Neural cell (in vitro differentiated cells): ENCODE measurements at regions not wholly inside any gene's neighbourhood (a gene's known extent, or its start where the extent isn't known, plus 50 kb on each side); places are given as distances from the start of the nearest gene placed in this dataset.

Experiments used
- H2AFZ ChIP-seq: fragments of 200-600, 300-800 bp; sonication (generic), shearing (Covaris generic); 2 replicates; pipeline ENCODE4 v1.6.0; 2014; ENCODE audit warnings: low read depth, mild to moderate bottlenecking, antibody characterized with exemption, low read length, moderate library complexity
- H3F3A ChIP-seq: fragments of 200-600 bp; shearing (Covaris generic); 2 replicates; pipeline ENCODE4 v1.6.1; 2016; ENCODE audit warnings: mild to moderate bottlenecking, moderate library complexity, mixed read lengths, antibody characterized with exemption, low read length; ENCODE audit not compliant: insufficient read depth, poor library complexity, severe bottlenecking
- H3K27ac ChIP-seq: fragments of 200-600, 300-800 bp; sonication (generic), shearing (Covaris generic); 2 replicates; pipeline ENCODE4 v1.5.1; 2014; ENCODE audit warnings: mild to moderate bottlenecking, low read length, moderate library complexity
- H3K27me3 ChIP-seq: fragments of 300-800, 200-600 bp; sonication (generic), shearing (Covaris generic); 2 replicates; pipeline ENCODE4 v1.6.0; 2014; ENCODE audit warnings: mild to moderate bottlenecking, low read depth, low read length, moderate library complexity; ENCODE audit not compliant: insufficient read depth
- H3K36me3 ChIP-seq: fragments of 300-800, 200-600 bp; sonication (generic), shearing (Covaris generic); 2 replicates; pipeline ENCODE4 v1.5.1; 2014; ENCODE audit warnings: mild to moderate bottlenecking, antibody characterized with exemption, low read length, moderate library complexity; ENCODE audit not compliant: insufficient read depth
- H3K4me2 ChIP-seq: fragments of 300-800, 200-600 bp; sonication (generic), shearing (Covaris generic); 2 replicates; pipeline ENCODE4 v1.6.0; 2014; ENCODE audit warnings: mild to moderate bottlenecking, low read length
- H3K4me3 ChIP-seq: fragments of 300-800, 200-600 bp; sonication (generic), shearing (Covaris generic); 2 replicates; pipeline ENCODE4 v1.5.1; 2014; ENCODE audit warnings: mild to moderate bottlenecking, low read length, moderate library complexity
- H3K79me2 ChIP-seq: fragments of 200-600 bp; shearing (Covaris generic); replicated peaks from 2 replicates; pipeline ENCODE4 v1.6.0; 2014; ENCODE audit warnings: mild to moderate bottlenecking, low read length, moderate library complexity; ENCODE audit not compliant: insufficient read depth
- H3K9ac ChIP-seq: fragments of 300-800, 200-600 bp; sonication (generic), shearing (Covaris generic); 2 replicates; pipeline ENCODE4 v1.6.1; 2016; ENCODE audit warnings: mild to moderate bottlenecking, low read length, mixed read lengths
- H3K9me2 ChIP-seq: fragments of 200-600 bp; shearing (Covaris generic); 2 replicates; pipeline ENCODE4 v1.6.1; 2016; ENCODE audit warnings: mild to moderate bottlenecking, low read length, mixed read lengths; ENCODE audit not compliant: insufficient read depth
- H3K9me3 ChIP-seq: fragments of 200-600, 300-800 bp; sonication (generic), shearing (Covaris generic); 2 replicates; pipeline ENCODE4 v1.6.1; 2016; ENCODE audit warnings: mild to moderate bottlenecking, mixed run types, low read length, moderate library complexity, mixed read lengths
- H4K20me1 ChIP-seq: fragments of 200-600 bp; shearing (Covaris generic); 2 replicates; pipeline ENCODE4 v1.6.1; 2016; ENCODE audit warnings: mild to moderate bottlenecking, mixed run types; ENCODE audit not compliant: insufficient read depth
- EP300 ChIP-seq: fragments of 450-650 bp; conservative IDR thresholded peaks from 2 replicates; pipeline ENCODE4 v1.6.1; 2014; ENCODE audit warnings: antibody characterized with exemption, mild to moderate bottlenecking, moderate library complexity; ENCODE audit not compliant: poor library complexity, severe bottlenecking
- EZH2 ChIP-seq: fragments of 200-600, 300-800 bp; shearing (Covaris generic), sonication (generic); IDR thresholded peaks from 2 replicates; pipeline ENCODE4 v1.6.1; 2014; ENCODE audit warnings: antibody characterized with exemption, low read length, borderline replicate concordance, mild to moderate bottlenecking; ENCODE audit not compliant: insufficient read depth, poor library complexity, severe bottlenecking
- MXI1 ChIP-seq: fragments of 450-650 bp; conservative IDR thresholded peaks from 2 replicates; pipeline ENCODE4 v1.6.1; 2014; ENCODE audit warnings: antibody characterized with exemption, mild to moderate bottlenecking; ENCODE audit not compliant: poor library complexity, severe bottlenecking
- POLR2AphosphoS5 ChIP-seq: IDR thresholded peaks from 2 replicates; pipeline ENCODE4 v1.6.1; 2012
- RAD21 ChIP-seq: fragments of 450-650 bp; conservative IDR thresholded peaks from 2 replicates; pipeline ENCODE4 v1.6.1; 2014; ENCODE audit warnings: antibody characterized with exemption, mild to moderate bottlenecking, moderate library complexity
- SMC3 ChIP-seq: fragments of 450-650 bp; conservative IDR thresholded peaks from 2 replicates; pipeline ENCODE4 v1.6.1; 2014; ENCODE audit warnings: antibody characterized with exemption, mild to moderate bottlenecking, moderate library complexity; ENCODE audit not compliant: poor library complexity
- TAF1 ChIP-seq: IDR thresholded peaks from 2 replicates; pipeline ENCODE4 v1.6.1; 2012; ENCODE audit warnings: low read depth
- TF ChIP-seq, protein P1 (sequence below): fragments of 450-650 bp; IDR thresholded peaks from 2 replicates; pipeline ENCODE4 v1.5.1; 2014; ENCODE audit warnings: antibody characterized with exemption, mild to moderate bottlenecking, moderate library complexity; ENCODE audit not compliant: poor library complexity, severe bottlenecking
- TF ChIP-seq, protein P2 (sequence below): IDR thresholded peaks from 2 replicates; pipeline ENCODE4 v1.6.1; 2012; ENCODE audit warnings: borderline replicate concordance

DNA sequence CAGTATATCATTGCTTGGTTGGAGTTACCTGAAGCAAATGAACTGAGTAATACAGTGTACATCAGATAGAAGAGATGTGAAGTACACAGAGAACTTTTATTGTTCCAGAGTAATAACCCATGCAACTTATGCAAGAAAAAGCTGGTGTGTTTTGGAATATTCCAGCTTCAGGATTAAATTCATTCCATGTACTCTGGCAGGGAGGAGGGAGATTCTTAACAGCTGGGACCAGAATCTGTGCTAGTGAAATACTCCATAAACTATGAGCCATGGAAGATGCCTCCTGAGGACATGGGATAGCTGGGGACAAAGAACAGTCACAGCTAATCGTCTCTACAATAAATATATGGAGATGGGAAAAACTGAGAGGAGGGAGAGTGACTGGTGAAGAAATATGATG is 101.6 kb upstream of the OTUD4 start:
- H3K9ac ChIP-seq: no peak overlapping the region
- no peaks in the 10 kb centered on the region for H3K9me2 ChIP-seq
- no peaks in the 10 kb centered on the region for H3K27me3 ChIP-seq
- TF ChIP-seq MXI1 (no peak), EZH2 (no peak), POLR2AphosphoS5 (no peak), RAD21 (no peak), SMC3 (no peak), EP300 (no peak), TAF1 (no peak)
- TF ChIP-seq, protein P1, sequence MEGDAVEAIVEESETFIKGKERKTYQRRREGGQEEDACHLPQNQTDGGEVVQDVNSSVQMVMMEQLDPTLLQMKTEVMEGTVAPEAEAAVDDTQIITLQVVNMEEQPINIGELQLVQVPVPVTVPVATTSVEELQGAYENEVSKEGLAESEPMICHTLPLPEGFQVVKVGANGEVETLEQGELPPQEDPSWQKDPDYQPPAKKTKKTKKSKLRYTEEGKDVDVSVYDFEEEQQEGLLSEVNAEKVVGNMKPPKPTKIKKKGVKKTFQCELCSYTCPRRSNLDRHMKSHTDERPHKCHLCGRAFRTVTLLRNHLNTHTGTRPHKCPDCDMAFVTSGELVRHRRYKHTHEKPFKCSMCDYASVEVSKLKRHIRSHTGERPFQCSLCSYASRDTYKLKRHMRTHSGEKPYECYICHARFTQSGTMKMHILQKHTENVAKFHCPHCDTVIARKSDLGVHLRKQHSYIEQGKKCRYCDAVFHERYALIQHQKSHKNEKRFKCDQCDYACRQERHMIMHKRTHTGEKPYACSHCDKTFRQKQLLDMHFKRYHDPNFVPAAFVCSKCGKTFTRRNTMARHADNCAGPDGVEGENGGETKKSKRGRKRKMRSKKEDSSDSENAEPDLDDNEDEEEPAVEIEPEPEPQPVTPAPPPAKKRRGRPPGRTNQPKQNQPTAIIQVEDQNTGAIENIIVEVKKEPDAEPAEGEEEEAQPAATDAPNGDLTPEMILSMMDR: no peak
- TF ChIP-seq, protein P2, sequence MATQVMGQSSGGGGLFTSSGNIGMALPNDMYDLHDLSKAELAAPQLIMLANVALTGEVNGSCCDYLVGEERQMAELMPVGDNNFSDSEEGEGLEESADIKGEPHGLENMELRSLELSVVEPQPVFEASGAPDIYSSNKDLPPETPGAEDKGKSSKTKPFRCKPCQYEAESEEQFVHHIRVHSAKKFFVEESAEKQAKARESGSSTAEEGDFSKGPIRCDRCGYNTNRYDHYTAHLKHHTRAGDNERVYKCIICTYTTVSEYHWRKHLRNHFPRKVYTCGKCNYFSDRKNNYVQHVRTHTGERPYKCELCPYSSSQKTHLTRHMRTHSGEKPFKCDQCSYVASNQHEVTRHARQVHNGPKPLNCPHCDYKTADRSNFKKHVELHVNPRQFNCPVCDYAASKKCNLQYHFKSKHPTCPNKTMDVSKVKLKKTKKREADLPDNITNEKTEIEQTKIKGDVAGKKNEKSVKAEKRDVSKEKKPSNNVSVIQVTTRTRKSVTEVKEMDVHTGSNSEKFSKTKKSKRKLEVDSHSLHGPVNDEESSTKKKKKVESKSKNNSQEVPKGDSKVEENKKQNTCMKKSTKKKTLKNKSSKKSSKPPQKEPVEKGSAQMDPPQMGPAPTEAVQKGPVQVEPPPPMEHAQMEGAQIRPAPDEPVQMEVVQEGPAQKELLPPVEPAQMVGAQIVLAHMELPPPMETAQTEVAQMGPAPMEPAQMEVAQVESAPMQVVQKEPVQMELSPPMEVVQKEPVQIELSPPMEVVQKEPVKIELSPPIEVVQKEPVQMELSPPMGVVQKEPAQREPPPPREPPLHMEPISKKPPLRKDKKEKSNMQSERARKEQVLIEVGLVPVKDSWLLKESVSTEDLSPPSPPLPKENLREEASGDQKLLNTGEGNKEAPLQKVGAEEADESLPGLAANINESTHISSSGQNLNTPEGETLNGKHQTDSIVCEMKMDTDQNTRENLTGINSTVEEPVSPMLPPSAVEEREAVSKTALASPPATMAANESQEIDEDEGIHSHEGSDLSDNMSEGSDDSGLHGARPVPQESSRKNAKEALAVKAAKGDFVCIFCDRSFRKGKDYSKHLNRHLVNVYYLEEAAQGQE: no peak
- H3K27ac ChIP-seq: no peak overlapping the region
- no peaks in the 10 kb centered on the region for H4K20me1 ChIP-seq
- no peaks in the 10 kb centered on the region for H3F3A ChIP-seq
- H3K79me2 ChIP-seq: no peaks in the 10 kb centered on the region
- H3K4me2 ChIP-seq: no peak overlapping the region
- H2AFZ ChIP-seq: no peak overlapping the region
- no peak overlapping the region for H3K4me3 ChIP-seq
- H3K36me3 ChIP-seq: no peaks in the 10 kb centered on the region
- H3K9me3 ChIP-seq: no peaks in the 10 kb centered on the region

DNA sequence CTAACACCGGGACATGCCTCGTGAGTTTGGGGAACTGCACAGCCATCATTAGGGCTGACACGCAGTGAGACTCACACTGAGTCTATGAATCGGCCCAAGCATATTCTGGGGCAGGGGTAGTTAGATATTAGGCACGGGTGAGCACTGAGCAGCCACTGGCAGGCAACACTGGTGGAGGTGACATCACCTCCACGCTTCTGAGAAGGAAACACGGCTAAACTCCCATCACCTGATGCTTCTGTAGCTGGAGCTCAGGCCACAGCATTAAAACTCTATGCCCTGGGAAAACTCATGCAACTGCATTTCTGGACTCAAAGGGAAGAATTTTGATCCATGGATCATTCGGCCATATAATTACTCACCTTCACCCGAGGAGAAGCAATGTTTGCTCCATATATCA is 100.8 kb upstream of the OTUD4 start:
- Histone ChIP-seq H3K9me3 (no peaks in the 10 kb centered on the region), H3K27ac (no peak overlapping the region), H3K9me2 (no peaks in the 10 kb centered on the region), H2AFZ (no peak overlapping the region), H3K9ac (no peak overlapping the region), H3K27me3 (no peaks in the 10 kb centered on the region), H3K4me2 (no peak overlapping the region), H3K4me3 (no peak overlapping the region), H3K36me3 (no peaks in the 10 kb centered on the region), H4K20me1 (no peaks in the 10 kb centered on the region), H3K79me2 (no peaks in the 10 kb centered on the region), H3F3A (no peaks in the 10 kb centered on the region)
- no peak for TF ChIP-seq SMC3
- TF ChIP-seq MXI1: no peak
- no peak for TF ChIP-seq POLR2AphosphoS5

DNA sequence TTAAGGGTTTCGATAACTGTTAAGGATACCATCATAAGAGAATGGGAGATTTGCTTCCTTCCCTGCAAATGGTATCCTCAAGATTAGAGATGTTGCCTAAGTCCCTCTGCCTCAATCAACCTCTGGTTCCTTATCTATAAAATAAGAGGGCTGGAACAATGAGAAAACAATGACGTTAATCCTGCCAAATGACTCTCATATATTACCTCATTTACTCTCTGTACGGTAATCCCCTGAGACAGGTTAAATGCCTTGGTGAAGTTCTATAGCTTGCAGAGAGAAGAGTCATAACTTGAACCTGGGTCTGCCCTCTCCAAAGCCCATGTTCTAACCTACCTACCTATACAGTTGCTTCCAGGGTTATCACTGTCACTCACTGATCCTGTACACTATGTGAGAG is 100.2 kb upstream of the OTUD4 start:
- Histone ChIP-seq H3F3A (no peaks in the 10 kb centered on the region), H3K27ac (no peak overlapping the region), H4K20me1 (no peaks in the 10 kb centered on the region), H3K9ac (no peak overlapping the region), H3K9me2 (no peaks in the 10 kb centered on the region), H3K27me3 (no peaks in the 10 kb centered on the region), H3K36me3 (no peaks in the 10 kb centered on the region), H3K4me3 (no peak overlapping the region), H3K4me2 (no peak overlapping the region), H3K9me3 (no peaks in the 10 kb centered on the region), H2AFZ (no peak overlapping the region), H3K79me2 (no peaks in the 10 kb centered on the region)
- TF ChIP-seq MXI1 (no peak), SMC3 (no peak), POLR2AphosphoS5 (no peak), TAF1 (no peak), EP300 (no peak), RAD21 (no peak), EZH2 (no peak)
- TF ChIP-seq, protein P1: no peak
- TF ChIP-seq, protein P2: no peak
